Breast epithelium (tissue), 4 donors: ENCODE measurements at regions not wholly inside any gene's neighbourhood (a gene's known extent, or its start where the extent isn't known, plus 50 kb on each side); places are given as distances from the start of the nearest gene placed in this dataset.

Experiments used
- DNase-seq, 2 donors: peaks; one replicate each; pipeline ENCODE4 v3.0.0-alpha.2; 2019; ENCODE audit warnings: low spot score in 2 of 2
- H3K27ac ChIP-seq, 2 donors: fragments of 200-600 bp; sonication (generic) in 1 of 2; one replicate each; pipeline ENCODE4 v1.5.1; 2016 to 2019; ENCODE audit warnings: mild to moderate bottlenecking in 1 of 2
- H3K27me3 ChIP-seq, 2 donors: fragments of 200-600 bp; sonication (generic) in 1 of 2; one replicate each; pipeline versions ENCODE4 v1.5.1 to v1.6.0; 2017 to 2019; ENCODE audit warnings: control low read depth in 1 of 2, mild to moderate bottlenecking in 1 of 2
- H3K36me3 ChIP-seq: fragments of 200-600 bp; one replicate; pipeline ENCODE4 v1.5.1; 2019
- H3K4me1 ChIP-seq, 2 donors: fragments of 200-600 bp; sonication (generic); one replicate each; pipeline ENCODE4 v1.5.1; 2016 to 2019; ENCODE audit warnings: control low read depth in 1 of 2
- H3K4me3 ChIP-seq, 3 donors: fragments of 200-600 bp; sonication (generic); 1 replicate in 2 of 3; 2 replicates in 1 of 3; pipeline ENCODE4 v1.5.1; 2016 to 2019; ENCODE audit warnings: mild to moderate bottlenecking in 3 of 3, moderate library complexity in 2 of 3
- H3K9me3 ChIP-seq, 2 donors: fragments of 200-600 bp; sonication (generic) in 1 of 2; one replicate each; pipeline ENCODE4 v1.5.1; 2016 to 2019; ENCODE audit warnings: control low read depth in 1 of 2
- CTCF ChIP-seq, 3 donors: fragments of 450-650 bp; IDR thresholded peaks; one replicate each; pipeline ENCODE4 v1.5.1; 2016 to 2017; ENCODE audit warnings: antibody characterized with exemption in 3 of 3, mild to moderate bottlenecking in 3 of 3, moderate library complexity in 3 of 3
- POLR2A ChIP-seq: fragments of 450-650 bp; IDR thresholded peaks from one replicate; pipeline ENCODE4 v1.6.1; 2016; ENCODE audit warnings: antibody characterized with exemption, mild to moderate bottlenecking, moderate library complexity
- POLR2AphosphoS5 ChIP-seq, 3 donors: sonication (generic); formaldehyde crosslinking; IDR thresholded peaks; one replicate each; pipeline ENCODE4 v1.6.1; 2017; ENCODE audit warnings: antibody characterized with exemption in 3 of 3
- intact Hi-C: fragments of 100-400 bp; cut with DNase I; formaldehyde crosslinking; loops from one replicate; pipeline ENCODE4 v1.15.1; 2023; ENCODE audit warnings: low total_unique reads

- no peak for DNase-seq
- Histone ChIP-seq H3K36me3 (no peaks in the 10 kb centered on the region), H3K27ac (no peak overlapping the region), H3K9me3 (no peaks in the 10 kb centered on the region), H3K27me3 (no peaks in the 10 kb centered on the region), H3K4me1 (no peaks in the 10 kb centered on the region), H3K4me3 (no peak overlapping the region)
- intact Hi-C loops = no loop called here
- no peak for TF ChIP-seq POLR2A
- no peak for TF ChIP-seq CTCF (IDR thresholded peaks at IDR 0.05)
- no peak for TF ChIP-seq POLR2AphosphoS5 (IDR thresholded peaks at IDR 0.05)
Measured at GRCh38 chr10:60614363-60614762, 163.9 kb upstream of the CDK1 start.

- DNase-seq = no peak
- H3K9me3 ChIP-seq = no peaks in the 10 kb centered on the region
- H3K27ac ChIP-seq = no peak overlapping the region
- no peak overlapping the region for H3K4me3 ChIP-seq
- no peaks in the 10 kb centered on the region for H3K27me3 ChIP-seq
- no peaks in the 10 kb centered on the region for H3K36me3 ChIP-seq
- intact Hi-C loops = no loop called here
- no peaks in the 10 kb centered on the region for H3K4me1 ChIP-seq
- TF ChIP-seq POLR2A (no peak), CTCF (IDR thresholded peaks at IDR 0.05) (no peak), POLR2AphosphoS5 (IDR thresholded peaks at IDR 0.05) (no peak)
Measured at GRCh38 chr10:60613434-60613833, 164.8 kb upstream of the CDK1 start.

GRCh38 chr10:60611291-60611747 lies 167.0 kb upstream of the CDK1 start:
- TF ChIP-seq POLR2AphosphoS5 (IDR thresholded peaks at IDR 0.05) (no peak), POLR2A (no peak), CTCF (IDR thresholded peaks at IDR 0.05) (no peak)
- Histone ChIP-seq H3K27me3 (no peaks in the 10 kb centered on the region), H3K36me3 (no peaks in the 10 kb centered on the region), H3K9me3 (no peaks in the 10 kb centered on the region), H3K4me1 (no peaks in the 10 kb centered on the region), H3K4me3 (no peak overlapping the region), H3K27ac (no peak overlapping the region)
- DNase-seq = no peak
- intact Hi-C loops = no loop called here

GRCh38 chr10:60607372-60607771 lies 170.9 kb upstream of the CDK1 start:
- intact Hi-C loops = no loop called here
- DNase-seq = no peak
- Histone ChIP-seq H3K36me3 (no peaks in the 10 kb centered on the region), H3K4me1 (no peaks in the 10 kb centered on the region), H3K27ac (no peak overlapping the region), H3K4me3 (no peak overlapping the region), H3K9me3 (no peaks in the 10 kb centered on the region), H3K27me3 (no peaks in the 10 kb centered on the region)
- TF ChIP-seq POLR2A (no peak), POLR2AphosphoS5 (IDR thresholded peaks at IDR 0.05) (no peak), CTCF (IDR thresholded peaks at IDR 0.05) (no peak)

- no peak for DNase-seq
- Histone ChIP-seq H3K9me3 (no peaks in the 10 kb centered on the region), H3K27me3 (no peaks in the 10 kb centered on the region), H3K4me3 (no peak overlapping the region), H3K36me3 (no peaks in the 10 kb centered on the region), H3K4me1 (no peaks in the 10 kb centered on the region), H3K27ac (no peak overlapping the region)
- TF ChIP-seq CTCF (IDR thresholded peaks at IDR 0.05) (no peak), POLR2A (no peak), POLR2AphosphoS5 (IDR thresholded peaks at IDR 0.05) (no peak)
- intact Hi-C loops = no loop called here
Measured at GRCh38 chr10:60606343-60607080, 171.8 kb upstream of the CDK1 start.
